T-helper 22 cell (primary cell): ENCODE measurements at regions not wholly inside any gene's neighbourhood (a gene's known extent, or its start where the extent isn't known, plus 50 kb on each side); places are given as distances from the start of the nearest gene placed in this dataset.

ENCODE experiments used
- DNase-seq: peaks from one replicate; pipeline ENCODE4 v3.0.0-alpha.2; 2020; ENCODE audit warnings: low read depth

- no peak for DNase-seq
Measured at GRCh38 chr22:49586873-49587272, 240.8 kb downstream of the BRD1 start.

DNA sequence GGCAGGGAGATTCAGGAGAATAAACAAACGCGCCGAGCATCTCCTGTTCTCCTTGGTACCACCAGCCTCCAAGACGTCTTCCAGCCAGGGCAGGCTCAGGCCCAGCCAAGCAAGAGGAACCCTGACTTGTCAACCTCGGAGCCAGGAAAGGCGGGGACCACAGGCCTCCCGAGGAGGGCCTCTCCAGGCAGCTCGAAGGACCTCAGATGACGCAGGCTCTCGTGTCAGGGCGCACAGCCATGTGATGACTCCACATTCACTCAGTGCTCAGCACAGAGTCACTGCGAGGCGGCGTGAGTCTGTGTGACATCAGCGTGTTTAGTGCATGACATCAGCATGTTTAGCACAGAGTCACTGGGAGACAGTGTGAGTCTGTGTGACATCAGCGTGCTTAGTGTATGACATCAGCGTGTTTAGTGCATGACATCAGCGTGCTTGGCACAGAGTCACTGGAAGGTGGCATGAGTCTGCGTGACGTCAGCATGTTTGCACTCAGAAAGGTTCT lies 241.4 kb downstream of the BRD1 start:
- DNase-seq: no peak

- no peak for DNase-seq
Measured at GRCh38 chr22:49585461-49586243, 242.0 kb downstream of the BRD1 start.

DNA sequence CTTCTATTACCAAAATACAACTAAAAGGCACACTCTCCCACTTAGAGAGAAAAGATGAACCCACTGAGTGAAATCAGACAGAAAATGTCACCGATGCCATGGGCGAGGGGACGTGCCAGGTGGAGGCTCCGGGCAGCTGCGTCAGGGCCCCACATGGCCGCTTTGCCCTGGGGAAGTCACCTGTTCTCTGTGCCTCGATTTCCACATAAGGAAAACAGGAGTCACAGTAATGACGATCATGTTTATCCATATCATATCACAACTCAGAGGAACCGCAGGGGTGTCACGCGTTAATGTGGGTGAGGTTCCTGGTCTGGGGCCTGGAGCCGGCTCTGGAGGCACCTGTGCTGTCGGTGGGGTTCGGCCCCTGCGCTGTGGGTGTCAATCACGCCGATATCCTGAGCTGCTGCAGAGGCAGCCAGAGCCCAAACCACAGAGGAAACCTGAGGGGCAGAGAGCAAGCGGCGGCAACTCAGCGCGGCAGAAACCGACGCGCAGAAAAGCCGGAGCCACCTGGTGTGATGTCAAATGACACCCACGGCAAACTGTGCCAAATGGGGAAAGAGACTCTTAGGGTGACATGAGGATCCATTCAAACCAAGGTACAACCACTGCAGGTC lies 243.7 kb downstream of the BRD1 start:
- DNase-seq: no peak

DNA sequence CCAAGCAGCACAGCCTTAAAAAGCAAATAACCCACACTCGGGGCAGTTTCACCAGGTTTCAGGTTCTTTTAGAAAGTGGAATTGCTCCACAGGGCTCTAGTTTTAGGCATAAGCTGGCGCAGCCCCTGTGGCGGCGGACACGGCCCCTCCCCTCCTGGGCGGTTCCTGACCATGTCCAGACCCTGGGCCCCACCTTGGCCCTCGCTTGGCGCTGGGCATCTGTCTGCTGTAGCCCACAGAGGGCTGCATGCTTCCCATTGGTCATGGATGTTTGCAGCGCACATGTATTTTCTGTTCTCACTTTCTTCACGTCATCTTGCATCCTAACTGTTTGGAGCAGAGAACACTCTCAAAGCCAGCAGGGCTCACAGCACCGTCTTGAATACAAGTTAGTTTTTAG lies 244.3 kb downstream of the BRD1 start:
- no peak for DNase-seq

- DNase-seq: no peak
Measured at GRCh38 chr22:49582678-49583077, 245.0 kb downstream of the BRD1 start.

- no peak for DNase-seq
Measured at GRCh38 chr22:49582181-49582580, 245.5 kb downstream of the BRD1 start.

GRCh38 chr22:49580024-49580423 lies 247.6 kb downstream of the BRD1 start:
- DNase-seq: no peak

- DNase-seq: no peak
Measured at GRCh38 chr22:49577168-49578060, 250.3 kb downstream of the BRD1 start.

DNA sequence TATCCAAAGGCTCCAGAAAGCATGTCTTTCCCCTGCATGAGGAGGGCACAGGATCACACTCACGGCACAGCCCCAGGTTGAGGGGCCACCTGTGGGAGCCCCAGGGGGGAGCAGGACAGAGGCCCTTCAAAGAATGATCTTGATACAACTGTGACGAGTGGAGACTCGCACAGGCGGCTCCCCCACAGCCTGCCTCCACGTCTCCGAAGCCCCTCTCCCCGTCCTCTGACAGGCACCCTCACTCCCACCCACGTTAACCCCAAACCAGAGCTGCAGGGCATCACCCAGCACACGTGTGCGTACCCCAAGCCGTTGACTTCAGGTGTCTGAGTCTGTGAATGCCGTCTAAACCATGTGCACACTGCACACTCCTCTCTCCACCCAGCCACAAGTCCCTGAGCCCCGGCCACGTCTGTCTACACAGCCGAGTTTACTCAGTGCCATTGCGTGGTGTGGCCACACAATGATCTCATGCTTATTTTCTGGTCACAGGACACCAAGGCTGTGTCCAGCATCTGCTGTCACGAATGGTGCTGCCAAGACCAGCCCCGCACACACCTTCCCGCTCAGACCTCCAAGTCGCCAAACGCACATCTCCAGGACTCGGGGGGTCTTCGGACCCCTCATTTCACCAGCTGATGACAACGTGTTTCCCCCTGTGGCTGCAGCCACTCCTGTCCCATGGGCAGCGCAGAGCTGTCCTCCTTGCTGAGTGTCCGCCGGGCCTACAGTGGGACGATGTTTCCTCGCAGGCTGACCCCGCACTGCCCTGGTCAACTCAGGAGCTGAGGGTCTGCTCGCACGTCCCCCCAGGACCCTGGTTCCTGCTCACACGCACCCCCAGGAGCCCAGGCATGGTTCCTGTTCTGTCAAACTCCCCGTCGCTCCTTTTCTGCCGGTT lies 251.2 kb downstream of the BRD1 start:
- DNase-seq: no peak

DNA sequence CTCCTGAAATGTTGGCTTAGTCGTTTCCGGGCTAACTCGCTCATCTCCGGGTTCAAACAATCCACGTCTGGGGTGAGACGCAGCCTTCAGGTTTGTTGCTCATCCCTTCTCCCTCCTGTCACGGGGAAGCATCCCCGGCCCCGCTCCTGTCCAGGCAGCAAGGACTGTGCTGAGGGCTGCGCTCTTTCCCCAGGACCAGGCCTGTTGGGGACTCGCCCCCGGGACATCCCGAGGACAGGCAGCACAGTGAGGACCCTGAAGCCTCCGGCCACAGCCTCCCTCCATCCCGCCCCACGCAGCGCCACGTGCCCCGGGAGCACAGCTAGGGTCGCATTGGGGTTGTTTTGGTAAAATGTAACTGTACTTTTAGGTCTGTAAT lies 252.0 kb downstream of the BRD1 start:
- DNase-seq: no peak

DNA sequence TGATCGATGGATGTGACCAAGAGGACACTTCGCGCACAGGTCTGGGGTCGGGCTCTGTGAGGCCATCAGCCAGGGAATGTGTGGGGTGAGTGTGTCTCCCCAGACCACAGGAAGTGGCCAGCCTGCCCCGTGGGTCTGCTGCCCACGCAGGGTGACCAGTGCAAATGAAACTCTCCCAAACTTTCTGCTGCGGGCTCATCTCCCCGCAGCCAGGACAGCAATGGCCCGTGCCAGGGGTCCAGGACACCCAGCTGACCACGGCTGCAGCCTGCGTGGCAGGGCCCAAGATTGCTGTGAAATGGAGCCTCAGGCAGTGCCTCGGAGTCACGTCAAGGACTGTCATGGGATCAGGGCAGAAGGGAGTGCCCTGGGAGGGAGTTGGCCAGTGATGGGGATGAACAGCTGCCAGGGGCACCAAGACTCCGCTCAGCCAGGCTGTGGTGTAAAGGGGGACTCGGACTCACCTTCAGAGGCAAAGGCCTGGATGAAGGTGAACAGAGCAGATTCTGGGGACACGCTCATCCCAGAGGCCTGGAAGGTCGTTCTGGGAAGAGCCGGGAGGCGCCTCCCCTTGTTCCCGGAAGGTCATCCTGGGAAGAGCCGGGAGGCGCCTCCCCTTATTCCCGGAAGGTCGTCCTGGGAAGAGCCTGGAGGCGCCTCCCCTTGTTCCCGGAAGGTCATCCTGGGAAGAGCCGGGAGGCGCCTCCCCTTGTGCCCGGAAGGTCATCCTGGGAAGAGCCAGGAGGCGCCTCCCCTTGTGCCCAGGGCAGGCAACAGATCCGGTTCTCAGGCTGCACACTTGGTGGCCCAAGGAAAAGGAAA lies 252.6 kb downstream of the BRD1 start:
- no peak for DNase-seq

DNA sequence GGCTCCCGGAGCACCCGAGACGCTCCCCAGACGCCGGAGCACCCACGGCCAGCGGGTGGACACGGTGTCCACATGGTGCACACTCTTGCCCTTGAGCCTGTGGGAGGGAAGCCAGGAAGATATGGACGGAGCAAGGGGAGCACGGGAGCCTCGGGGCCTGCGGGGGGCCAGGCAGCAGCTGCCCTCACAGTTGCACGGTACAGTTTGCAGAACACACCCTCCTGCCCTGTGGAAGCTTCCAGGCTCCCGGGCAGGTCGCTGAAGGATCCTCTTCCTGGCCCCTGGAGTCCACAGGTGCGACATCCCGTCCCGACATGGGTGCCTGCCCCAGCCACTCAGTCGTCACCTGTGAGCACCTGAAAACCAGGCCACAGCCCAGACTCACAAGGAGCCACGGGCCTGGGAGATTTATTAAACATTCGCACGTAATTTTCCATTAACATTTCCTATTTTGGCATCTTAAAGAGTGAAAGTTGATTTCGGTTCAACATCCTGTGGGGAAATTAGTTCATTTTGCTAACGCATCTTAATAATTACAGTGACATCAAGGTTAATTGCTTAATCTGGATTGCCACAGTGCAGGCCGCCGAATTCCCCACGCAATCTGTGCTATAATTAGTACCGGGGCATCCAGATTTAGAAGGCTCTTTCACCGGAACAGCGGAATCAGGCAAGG lies 253.3 kb downstream of the BRD1 start:
- DNase-seq: no peak

GRCh38 chr22:49573109-49573765 lies 254.4 kb downstream of the BRD1 start:
- DNase-seq: no peak

DNA sequence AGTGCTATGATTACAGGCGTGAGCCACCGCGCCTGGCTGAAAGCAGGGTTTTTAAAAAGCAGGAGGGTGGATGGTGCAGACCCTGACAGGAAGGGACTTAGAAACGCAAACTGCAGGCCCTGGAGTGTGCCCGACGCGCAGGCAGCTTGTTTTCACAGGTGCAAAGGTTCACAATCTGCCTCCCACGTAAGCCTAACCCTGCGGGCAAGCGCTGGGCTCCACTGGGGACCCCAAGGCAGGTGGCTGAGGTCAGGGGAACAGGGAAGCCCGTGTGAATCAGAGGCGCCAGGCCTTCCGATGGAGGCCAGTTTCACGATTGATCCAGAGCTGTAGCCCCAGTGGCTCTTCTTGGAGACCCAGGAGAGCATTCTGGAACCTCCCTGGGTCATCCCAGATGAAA lies 256.3 kb downstream of the BRD1 start:
- DNase-seq: no peak

DNA sequence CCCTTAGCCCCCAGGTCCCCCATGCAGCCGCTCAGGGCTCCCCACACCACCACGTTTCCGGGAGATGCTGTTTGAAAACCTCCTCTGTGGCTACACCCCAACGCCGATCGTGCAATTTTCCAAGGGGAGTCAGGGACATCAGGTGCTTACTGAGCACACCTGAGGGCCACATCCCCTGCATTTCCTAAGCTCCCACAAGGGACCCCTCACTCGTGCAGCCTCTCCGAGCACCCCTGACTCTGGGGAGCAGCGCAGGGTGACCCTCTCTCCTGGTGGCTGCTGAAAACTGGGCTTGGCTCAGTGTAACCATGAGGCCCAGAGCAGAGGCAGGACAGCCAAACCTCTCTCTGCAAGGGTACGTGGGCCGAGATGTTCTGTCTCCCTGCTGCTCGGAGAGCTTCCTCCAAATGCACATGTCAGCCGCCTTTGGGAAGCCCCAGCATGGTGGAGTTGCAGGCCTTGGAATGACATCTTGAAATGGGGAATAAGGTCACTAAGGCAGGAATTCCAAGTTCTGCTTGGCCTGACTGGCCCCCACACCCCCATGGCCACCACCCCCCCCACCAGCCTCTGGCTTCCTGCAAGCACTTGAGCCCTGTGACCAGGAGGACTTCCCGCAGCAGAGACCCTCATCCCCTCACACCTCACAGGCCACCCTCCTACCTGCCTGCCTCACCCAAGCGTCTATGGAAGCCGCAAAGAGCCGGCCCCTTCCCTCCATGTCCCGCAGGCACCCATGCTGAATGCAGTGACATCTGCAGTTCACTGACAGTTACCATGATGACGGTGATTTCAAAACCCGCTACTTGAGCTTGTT lies 257.4 kb downstream of the BRD1 start:
- DNase-seq: no peak

DNA sequence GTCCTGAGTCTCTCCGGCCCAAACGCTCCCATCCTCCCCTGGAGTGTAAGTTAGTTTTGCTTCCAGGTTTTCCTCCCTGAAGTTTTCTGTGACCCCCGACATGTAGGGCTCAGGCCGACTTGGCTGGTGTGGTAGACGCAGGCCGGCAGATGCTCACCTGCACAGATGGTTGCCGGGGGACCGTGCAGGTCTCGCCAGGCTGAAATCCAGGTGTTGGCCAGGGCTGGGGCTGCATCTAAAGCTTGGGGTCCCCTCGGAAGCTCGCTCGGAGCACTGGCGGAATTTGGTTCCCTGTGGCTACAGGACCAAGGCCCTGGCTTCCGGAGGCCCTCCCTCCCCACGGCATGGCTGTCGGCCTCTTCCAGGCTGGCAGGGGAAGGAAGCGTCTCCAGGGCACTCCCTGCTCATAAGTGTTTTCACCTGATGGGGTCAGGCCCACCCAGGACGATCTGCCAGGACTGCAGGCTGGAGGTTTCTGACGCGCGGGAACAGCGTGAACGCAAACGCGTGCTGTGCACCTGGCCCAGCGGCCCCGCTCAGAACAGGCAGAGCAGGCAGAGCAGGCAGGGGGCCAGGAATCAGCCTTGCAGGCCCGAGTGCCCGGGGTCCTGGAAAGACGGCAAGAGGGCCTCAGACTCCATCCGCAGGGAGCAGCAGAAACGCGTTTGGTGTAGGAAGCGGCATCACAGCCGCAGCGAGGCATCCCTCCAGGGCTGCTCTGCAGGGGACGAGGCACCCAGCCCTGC lies 258.2 kb downstream of the BRD1 start:
- no peak for DNase-seq

GRCh38 chr22:49568751-49569285 lies 258.9 kb downstream of the BRD1 start:
- no peak for DNase-seq
